Embryonic facial prominence (tissue), 1 donor: ENCODE measurements at regions not wholly inside any gene's neighbourhood (a gene's known extent, or its start where the extent isn't known, plus 50 kb on each side); places are given as distances from the start of the nearest gene placed in this dataset.
"Not testable (repeated sequence)": the region's sequence is repeated elsewhere in the genome, so short reads cannot be mapped to it uniquely, and the experiment has no call there.

ENCODE experiments used
- DNase-seq: peaks from one replicate; pipeline ENCODE4 v3.0.0-alpha.2; 2016; ENCODE audit errors: extremely low spot score

DNA sequence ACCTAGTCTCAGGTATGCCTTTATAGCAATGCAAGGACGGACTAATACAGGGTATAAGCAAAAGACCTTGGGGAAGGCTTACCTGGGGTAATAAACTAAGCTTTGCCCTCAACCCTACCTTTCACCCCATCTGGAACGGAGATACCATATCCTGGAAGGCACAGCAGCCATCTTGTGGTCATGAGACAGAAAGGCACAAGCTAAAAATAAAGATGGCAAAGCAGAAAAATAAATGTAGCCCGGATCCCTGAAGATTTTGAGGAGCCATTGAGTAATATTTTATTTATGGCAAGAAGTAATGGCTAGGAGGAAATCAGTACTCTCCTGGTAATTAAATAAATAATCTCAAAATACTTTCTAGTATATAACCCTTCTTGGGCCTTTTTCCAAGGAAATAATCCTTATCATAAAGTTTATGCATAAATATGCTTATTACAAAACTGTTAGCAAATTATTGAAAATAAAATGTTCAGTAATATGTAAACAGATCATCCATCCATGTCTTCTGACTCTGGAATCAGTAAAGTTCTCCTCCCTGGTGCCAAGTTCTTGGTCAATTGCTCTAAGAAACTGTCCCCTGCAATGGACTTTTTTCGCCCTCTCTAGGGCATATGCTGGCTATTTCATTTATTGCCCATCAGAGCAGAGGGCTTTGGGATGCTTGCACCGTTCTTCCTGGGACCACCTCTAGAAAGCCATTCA lies 198.7 kb downstream of the SPP2 start:
- no peak for DNase-seq

DNA sequence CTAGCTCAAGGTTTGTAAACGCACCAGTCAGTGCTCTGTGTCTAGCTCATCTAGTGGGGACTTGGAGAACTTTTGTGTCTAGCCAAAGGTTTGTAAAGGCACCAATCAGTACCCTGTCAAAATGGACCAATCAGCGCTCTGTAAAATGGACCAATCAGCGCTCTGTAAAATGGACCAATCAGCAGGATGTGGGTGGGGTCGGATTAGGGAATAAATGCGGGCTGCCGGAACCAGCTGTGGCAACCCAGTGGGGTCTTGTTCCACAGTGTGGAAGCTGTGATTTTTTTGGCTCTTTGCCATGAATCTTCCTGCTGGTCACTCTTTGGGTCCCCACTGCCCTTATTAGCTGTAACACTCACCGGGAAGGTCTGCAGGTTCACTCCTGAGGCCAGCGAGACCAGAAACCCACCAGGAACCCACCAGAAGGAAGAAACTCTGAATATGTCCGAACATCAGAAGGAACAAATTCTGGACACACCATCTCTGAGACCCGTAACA lies 197.8 kb downstream of the SPP2 start:
- not testable (repeated sequence) for DNase-seq

DNA sequence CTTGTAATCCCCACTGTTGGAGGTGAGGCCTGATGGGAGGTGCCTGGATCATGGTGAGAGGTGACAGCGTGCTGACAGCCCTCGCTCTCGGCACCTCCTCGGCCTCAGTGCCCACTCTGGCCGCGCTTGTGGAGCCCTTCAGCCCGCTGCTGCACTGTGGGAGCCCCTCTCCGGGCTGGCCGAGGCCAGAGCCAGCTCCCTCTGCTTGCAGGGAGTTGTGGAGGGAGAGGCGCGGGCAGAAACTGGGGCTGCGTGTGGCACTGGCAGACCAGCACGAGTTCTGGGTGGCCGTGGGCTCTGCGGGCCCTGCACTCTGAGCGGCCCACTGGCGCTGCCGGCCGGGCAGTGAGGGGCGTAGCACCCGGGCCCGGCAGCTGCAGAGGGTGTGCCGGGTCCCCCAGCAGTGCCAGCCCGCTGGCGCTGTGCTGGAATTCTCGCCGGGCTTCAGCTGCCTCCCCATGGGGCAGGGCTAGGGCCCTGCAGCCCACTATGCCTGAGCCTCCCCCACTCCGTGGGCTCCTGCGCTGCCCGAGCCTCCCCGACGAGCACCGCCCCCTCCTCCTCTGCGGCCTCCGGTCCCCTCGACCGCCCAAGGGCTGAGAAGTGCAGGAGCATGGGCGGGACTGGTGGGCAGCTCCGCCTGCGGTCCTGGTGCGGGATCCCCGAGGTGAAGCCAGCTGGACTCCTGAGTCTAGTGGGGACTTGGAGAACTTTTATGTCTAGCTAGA lies 197.1 kb downstream of the SPP2 start:
- no peak for DNase-seq

DNA sequence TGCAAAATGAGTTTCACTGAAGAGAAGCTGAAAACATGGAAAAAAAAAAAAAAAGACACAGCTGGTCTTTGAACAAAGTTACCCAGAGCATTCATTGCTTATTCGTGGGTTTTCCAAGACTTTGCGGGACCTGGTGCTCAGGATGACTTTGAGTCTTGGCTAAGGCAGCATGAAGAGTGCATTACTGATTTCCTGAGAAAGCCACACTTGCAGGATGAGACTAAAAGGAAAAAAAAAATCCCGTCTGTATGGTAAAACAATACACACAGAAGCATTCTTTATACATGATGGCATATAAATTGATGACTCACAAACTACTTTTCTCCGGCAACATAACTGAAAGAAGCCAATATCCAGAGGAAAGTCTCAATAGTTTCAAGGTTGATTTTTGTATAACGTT lies 195.4 kb downstream of the SPP2 start:
- no peak for DNase-seq

DNA sequence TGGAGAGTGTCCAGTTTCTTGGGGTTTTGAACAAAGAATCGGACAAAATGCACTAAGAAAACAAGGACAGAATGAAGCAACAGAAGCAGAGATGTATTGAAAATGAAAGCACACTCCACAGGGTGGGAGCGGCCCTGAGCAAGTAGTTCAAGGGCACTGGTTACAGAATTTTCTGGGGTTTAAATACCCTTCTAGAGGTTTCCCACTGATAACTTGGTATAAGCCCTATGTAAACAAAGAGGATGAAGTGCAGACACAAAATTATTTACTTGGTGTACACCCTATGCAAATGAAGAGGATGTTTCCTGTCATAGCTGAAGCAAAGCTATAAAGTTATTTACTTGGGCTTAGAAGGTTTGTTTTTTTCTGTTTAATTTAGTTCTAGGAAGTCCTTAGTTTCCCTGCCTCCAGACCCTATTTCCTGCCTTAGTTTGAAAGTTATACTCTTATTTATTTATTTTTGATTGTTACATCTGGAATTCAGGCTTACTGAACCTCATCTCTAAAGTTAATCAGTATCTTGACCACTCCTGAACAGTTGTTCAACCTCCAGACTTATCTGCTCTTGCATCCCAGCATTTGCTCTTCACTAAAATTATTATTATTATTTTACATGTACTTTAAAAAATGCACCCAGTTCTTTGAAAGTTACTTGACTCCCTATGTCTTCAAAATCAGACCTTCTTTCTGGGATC lies 193.5 kb downstream of the SPP2 start:
- no peak for DNase-seq

DNA sequence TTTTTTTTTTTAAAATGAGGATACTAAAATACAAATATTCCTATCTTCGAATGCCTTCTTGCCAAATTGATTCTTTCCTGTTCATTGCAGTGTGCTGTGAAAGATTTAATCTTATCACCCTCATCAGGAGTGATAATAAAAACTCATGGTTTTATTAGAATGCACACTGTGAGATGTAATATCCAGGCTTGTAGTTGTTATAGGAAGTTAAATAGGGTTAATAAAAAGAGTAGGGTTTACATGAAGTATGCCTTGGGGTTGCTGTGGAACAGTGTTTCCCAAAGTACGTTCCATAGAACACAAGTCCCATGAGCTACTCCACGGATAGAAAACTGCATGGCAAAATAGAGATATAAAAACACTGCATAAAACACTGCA lies 191.9 kb downstream of the SPP2 start:
- no peak for DNase-seq

DNA sequence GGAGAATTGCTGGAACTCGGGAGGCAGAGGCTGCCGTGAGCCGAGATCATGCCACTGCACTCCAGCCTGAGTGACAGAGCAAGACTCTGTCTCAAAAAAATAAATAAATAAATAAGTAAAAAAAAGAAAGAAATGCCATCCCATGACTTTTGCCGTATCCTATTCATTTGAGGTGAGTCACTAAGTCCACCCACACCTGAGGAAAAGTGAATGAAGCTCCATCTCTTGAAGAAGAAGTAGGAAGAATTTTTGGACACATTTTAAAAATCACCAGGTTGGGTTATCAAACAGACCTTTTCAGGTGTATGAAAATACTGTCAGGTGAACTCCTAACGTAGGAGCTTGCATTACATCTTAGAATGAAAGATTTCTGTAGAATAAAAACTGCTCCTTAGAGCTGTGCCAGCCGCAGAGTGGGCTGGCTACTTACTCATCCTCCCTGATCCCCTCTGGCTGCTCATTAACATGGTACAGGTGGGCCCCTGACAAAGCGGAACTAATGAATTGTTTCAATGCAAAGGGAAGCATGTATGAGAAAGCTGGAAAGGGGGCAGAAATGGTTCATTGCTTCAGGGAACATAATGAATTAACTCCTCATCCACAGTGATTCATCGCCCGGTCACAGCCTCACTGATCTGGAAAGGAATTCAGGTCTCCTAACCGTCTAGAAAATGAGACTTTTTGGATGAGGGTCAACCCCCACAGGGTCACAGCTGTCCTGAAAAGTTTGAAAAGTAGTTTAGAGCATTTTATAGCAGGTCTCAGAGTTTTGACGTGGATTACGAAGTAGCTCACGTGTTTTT lies 191.4 kb downstream of the SPP2 start:
- no peak for DNase-seq

DNA sequence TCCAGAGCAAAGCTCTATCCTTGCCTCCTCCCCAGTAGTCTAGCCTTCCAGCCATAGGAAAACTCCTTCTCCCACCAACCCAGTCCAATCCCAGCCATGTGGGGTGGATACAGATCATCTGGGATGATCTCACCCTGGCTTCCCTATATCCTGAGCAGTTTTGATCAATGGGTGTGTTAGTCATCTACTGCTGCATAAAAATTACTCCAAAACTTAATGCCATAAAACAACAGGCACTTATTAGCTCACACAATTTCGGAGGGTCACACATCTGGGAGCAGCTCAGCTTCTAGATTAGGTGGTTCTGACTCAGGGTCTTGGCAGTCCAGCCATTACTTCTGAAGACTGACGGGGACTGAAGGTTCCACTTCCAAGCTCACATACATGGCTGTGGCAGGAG lies 190.4 kb downstream of the SPP2 start:
- no peak for DNase-seq

DNA sequence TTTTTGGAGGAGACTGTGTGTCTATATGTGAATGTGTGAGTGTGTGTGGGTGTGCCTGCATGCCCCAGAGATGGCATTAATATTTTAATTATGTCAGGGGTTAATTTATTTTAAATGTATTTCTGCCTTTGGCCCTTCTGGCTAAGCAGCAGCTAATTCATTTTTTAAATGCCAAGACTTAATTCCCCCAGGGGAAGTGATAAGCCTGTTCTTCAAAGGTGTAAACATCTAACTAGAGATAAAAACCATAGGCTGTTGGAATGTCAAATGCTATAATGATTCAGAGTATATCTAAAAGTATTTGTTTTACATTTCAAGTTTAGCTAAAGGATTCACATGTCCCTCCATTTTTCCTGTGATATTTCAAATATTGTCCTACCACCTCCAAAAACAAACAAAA lies 184.7 kb downstream of the SPP2 start:
- no peak for DNase-seq

DNA sequence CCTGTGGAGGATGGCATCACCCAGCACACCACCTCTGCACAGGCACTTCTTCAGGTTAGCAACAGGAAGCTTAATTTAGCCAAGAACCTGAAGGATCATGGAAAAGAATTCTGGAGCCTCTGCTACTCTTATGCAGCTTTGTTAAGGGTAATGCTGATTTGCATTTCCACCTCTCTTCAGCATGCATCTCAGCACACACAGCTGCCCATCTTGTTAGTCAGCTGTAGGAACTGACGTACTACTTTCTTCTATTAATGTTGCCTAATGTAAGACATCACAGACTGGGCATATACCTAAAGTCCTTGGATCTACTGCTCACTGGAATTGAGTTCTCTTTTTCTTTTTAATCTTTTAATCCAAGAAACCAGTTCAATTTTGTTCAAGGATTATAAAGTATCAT lies 181.0 kb downstream of the SPP2 start:
- no peak for DNase-seq

DNA sequence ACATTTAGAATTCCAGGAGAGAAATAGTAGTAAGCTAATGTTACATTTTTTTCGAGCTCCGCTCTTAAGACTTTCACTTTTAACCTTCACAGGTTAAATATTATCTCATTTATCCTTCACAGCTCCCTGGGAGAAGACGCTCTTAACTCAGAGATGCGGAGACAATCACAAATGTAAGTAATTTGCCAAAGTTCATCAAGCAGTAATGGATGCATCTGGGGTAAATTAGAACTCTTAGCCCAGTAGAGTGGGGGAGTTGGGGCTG lies 168.5 kb downstream of the SPP2 start:
- no peak for DNase-seq

DNA sequence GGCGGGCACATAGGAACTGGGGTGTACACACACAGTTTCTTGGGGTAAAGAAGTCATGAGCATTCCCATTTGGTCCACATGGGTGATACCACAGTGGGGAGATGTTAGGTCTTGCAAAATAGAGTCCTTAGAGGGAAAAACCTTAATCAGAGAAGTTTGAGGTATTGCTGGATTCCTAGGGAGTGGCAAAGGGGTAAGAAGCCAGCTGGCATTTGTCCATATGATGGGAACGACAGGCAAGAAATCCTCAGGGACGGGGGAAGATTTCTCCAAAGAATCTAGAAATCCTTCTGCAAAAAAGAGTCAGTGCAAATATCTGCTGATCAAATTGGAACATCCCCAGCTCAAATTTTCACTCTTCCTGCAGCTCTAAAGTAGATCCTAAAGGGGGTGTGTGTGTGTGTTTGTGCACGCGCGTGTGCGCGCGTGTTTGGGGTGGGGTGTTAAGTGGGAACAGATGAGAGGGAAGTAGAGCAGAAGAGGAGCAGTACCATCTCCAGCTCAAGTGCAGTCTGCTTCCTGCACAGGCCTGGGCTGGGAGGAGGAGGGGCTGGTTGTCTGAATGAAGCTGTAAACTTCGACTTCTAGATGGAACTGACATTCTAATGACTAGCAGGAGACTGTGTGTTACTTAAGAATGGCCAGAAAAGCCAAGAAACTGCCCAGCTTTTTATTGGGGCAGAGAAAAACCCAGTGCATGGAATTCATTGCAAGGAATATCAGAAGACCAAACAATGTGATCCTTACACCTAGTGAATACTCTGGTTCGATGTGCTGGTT lies 168.0 kb downstream of the SPP2 start:
- DNase-seq: no peak

DNA sequence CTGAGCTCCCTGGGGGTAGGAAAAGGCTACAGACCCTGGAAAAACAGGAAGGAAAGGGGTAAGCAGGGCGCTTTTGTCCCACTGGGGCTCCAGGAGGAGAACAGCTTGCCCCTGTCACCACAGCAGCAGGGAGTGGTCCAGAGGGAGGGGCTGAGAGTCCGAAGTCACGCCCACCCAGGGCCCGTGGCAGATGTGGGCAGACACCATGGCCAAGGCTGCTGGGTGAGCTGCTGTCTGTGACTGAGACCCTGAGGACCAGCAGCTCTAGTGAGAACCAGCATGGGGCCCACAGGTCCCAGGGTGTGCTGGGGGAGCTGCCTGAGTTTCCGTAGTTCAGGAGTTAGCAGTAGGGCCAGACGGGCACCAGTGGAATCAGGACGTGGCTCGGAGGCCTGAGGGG lies 162.0 kb downstream of the SPP2 start:
- DNase-seq: no peak

DNA sequence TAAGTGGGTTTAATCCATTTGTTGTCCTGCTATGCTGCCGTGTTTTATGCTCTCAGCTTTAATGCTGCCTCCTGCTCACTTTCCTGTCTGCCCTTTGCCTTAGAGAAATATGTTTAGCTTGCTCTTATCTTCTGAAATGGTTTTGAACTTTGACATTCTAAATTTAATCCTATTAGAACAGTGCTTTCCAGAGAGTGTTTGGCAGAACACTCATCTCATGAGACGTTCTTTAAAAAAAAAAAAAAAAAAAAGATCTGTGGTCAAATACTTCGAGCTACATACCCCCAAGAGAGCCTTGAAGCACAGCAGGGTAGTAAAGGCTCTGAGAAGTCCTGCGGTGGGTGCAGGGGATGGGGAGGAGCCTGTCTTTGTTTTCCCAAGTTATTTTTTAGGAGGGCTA lies 161.3 kb downstream of the SPP2 start:
- DNase-seq: no peak

DNA sequence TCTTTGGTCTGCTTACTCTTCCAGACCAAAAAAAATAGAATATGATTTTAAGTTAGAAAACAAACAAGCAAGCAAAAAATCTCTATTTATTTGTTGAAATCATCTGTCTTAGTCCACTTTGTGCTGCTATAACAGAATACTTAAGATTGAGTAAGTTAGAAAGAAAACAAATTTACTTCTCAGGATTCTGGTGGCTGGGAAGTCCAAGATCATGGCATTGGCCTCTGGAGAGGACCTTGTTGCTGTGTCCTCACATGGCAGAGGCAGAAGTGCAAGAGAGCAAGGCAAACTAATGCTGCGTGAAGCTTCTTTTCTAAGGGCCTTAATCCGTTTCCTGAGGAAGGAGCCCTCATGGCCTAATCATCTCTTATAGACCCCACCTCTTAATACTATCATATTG lies 156.2 kb downstream of the SPP2 start:
- DNase-seq: no peak

DNA sequence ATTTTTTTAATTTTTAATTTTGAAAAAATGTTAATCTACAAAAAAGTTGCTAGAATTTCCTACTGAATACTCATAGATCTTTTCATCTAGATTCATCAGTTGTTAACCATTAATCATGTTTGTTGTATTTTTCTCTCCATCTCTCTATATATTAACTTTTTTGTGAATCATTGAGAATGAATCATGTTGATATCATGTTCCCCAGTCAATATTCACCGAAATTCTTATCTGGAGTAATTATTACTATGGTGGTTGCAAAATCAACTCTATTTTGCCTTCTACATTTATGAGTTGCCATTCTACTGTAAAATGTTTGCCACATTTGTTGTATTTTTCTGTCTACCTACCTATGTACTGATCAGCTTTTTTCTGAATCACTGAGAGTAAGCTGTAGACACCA lies 154.0 kb downstream of the SPP2 start:
- DNase-seq: no peak

DNA sequence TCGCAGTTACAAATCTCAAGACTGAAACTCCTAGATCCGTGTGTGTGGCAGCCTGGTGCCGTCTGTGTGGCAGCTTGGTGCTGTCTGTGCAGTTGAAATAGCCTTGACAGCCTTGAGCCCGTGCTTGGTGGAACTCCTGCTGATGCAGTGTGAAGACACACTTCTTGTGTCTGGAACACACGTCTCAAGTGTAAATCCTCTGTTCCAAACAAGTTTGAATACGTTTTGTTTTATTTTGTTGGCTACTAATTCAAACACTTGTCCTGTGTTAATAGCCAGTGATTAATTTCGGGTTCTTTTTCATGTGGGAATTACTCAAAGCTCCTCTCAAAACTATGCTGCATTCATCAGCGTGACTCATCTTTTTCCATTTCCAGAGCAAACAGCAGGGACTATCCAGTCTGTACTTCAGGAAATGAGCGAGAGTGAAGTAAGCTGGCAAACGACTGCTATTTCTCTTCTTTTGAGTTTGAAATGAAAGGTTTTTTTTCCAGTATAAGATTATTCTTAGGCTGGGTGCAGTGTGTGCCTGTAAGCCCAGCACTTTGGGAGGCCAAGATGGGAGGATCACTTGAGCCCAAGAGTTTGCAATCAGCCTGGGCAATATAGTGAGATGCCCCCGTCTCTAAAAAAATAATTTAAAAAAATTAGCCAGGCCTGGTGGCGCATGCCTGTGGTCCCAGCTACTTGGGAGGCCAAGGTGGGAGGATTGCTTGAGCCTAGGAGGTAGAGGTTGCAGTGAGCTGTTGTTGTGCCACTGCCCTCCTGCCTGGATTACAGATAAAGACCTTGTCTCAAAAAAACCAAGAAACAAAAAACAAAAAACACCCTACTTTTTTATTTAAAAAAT lies 152.9 kb downstream of the SPP2 start:
- DNase-seq: no peak

DNA sequence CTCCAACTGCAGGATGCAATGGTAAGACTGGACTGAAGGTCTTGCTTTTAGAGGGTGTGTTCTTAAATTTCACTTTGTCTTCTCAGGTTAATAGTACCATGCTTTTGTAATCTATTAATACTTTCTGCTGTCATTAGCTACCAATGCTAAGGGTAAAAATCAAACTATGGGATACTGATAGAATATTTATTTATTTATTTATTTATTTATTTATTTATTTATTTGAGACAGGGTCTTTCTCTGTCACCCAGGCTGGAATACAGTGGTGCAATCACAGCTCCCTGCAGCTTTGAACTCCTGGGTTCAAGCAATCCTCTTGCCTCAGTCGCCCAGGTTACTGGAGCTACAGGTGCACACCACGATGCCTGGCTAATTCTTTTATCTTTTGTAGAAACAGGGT lies 152.1 kb downstream of the SPP2 start:
- no peak for DNase-seq

DNA sequence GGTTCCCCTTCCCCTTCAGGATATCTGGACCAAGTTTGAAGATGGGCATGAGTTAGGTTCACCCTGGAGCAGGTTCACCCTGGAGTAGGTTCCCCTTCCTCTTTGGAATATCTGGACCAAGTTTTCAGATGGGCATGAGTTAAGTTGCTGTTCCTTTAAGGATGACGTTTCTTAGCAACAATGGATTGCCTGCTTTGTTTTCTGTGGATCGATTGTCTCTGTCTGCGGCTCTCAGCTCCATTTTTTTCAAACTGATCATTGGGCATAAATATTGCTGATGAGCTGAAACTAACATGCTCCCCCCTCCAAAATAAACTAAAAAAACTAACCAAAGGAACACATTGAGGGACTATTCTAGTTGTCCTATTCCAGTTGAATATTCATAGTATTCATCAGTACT lies 149.5 kb downstream of the SPP2 start:
- no peak for DNase-seq

DNA sequence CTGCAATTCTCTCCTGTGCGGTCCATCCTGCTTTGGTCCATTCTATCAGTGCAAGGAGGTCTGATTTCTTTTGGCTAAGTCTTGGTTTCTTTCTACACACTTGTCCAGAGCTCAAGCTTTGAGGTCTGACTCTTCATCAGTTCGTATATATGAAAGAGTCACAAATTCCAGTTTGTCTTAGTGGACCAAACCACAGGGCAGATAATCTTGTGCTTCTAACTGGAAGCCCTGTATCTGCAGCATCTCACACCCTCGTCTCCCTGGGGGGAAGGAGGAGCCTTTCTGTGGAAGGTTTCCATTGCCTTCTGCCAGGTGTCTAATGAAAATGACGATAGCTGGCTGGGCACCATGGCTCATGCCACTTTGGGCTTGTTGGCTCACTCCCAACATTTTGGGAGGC lies 148.5 kb downstream of the SPP2 start:
- DNase-seq: no peak

DNA sequence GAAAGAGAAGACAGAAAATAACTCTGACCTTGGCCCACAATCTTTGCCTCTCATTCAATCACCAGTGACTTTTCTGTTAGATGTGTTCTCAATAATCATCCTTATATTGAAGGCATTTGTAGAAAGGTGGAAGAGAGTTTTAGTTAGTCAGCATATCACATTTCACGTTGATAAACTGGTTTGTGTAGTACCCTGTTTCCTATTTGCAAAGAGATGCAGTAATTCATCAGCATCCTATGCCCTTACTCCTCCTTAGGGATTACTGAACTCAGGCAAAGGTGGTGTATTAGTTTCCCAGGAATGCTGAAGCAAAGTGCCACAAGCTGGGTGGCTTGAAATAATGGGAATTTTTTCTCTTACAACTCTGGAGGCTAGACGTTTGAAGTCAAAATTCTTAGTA lies 145.0 kb downstream of the SPP2 start:
- no peak for DNase-seq
